NCI-H510A (cell line): ENCODE measurements at regions not wholly inside any gene's neighbourhood (a gene's known extent, or its start where the extent isn't known, plus 50 kb on each side); places are given as distances from the start of the nearest gene placed in this dataset.

Source experiments
- DNase-seq: peaks from one replicate; lab custom pipeline; 2025; lab: John Stamatoyannopoulos, UW

GRCh38 chr6:88558981-88559380 is 392.8 kb upstream of the CNR1 start:
- DNase-seq = no peak

- no peak for DNase-seq
Observed at GRCh38 chr6:88556663-88557062, 390.5 kb upstream of the CNR1 start.

GRCh38 chr6:88548891-88549505 is 382.9 kb upstream of the CNR1 start:
- no peak for DNase-seq

GRCh38 chr6:88547768-88548167 is 381.6 kb upstream of the CNR1 start:
- no peak for DNase-seq

- no peak for DNase-seq
Observed at GRCh38 chr6:88545991-88546390, 379.8 kb upstream of the CNR1 start.

GRCh38 chr6:88544986-88545612 is 379.0 kb upstream of the CNR1 start:
- no peak for DNase-seq

- no peak for DNase-seq
Observed at GRCh38 chr6:88539295-88539764, 373.2 kb upstream of the CNR1 start.

- DNase-seq = no peak
Observed at GRCh38 chr6:88538840-88539239, 372.7 kb upstream of the CNR1 start.

- DNase-seq = no peak
Observed at GRCh38 chr6:88538130-88538706, 372.1 kb upstream of the CNR1 start.

- DNase-seq = no peak
Observed at GRCh38 chr6:88536071-88536625, 370.0 kb upstream of the CNR1 start.

- no peak for DNase-seq
Observed at GRCh38 chr6:88535306-88535705, 369.2 kb upstream of the CNR1 start.

GRCh38 chr6:88532241-88532860 is 366.2 kb upstream of the CNR1 start:
- no peak for DNase-seq

- DNase-seq = no peak
Observed at GRCh38 chr6:88529726-88530125, 363.6 kb upstream of the CNR1 start.

- no peak for DNase-seq
Observed at GRCh38 chr6:88520445-88520844, 354.3 kb upstream of the CNR1 start.

GRCh38 chr6:88520017-88520338 is 353.8 kb upstream of the CNR1 start:
- DNase-seq = no peak

- DNase-seq = no peak
Observed at GRCh38 chr6:88519301-88520016, 353.3 kb upstream of the CNR1 start.

- no peak for DNase-seq
Observed at GRCh38 chr6:88517737-88518136, 351.6 kb upstream of the CNR1 start.

GRCh38 chr6:88513920-88514319 is 347.8 kb upstream of the CNR1 start:
- no peak for DNase-seq

GRCh38 chr6:88513471-88513870 is 347.3 kb upstream of the CNR1 start:
- DNase-seq = no peak

- no peak for DNase-seq
Observed at GRCh38 chr6:88512951-88513350, 346.8 kb upstream of the CNR1 start.

GRCh38 chr6:88502391-88502790 is 336.2 kb upstream of the CNR1 start:
- DNase-seq = no peak
